ENCODE measurements at regions not wholly inside any gene's neighbourhood (a gene's known extent, or its start where the extent isn't known, plus 50 kb on each side); places are given as distances from the start of the nearest gene placed in this dataset.
"Not testable (repeated sequence)": the region's sequence is repeated elsewhere in the genome, so short reads cannot be mapped to it uniquely, and the experiment has no call there.

GRCh38 chr12:46965137-46965536, 114.3 kb upstream of the PCED1B start:
- H3K4me3 ChIP-seq (ENCODE audit: low read depth, poor library complexity, severe bottlenecking), result no peak overlapping the region
- intact Hi-C loops (cut with DNase I; ENCODE audit: low total_unique reads), result no loop called here
- TF ChIP-seq POLR2A (IDR thresholded peaks at IDR 0.05), result no peak
- no peak for TF ChIP-seq CTCF (IDR thresholded peaks at IDR 0.05)
- 76 to 85% methylated on average over 2 of the region's 2 CpGs for WGBS, 2 donors
- no peak for DNase-seq (ENCODE audit: low spot score in 2 of 2)

- DNase-seq (ENCODE audit: low spot score in 2 of 2), result no peak
- TF ChIP-seq POLR2A (IDR thresholded peaks at IDR 0.05) (no peak), CTCF (IDR thresholded peaks at IDR 0.05) (no peak)
- intact Hi-C loops (cut with DNase I; ENCODE audit: low total_unique reads), result no loop called here
- 88 to 97% methylated on average over 4 of the region's 4 CpGs for WGBS, 2 donors
- no peak overlapping the region for H3K4me3 ChIP-seq (ENCODE audit: low read depth, poor library complexity, severe bottlenecking)
Observed at GRCh38 chr12:46965880-46966279, 113.5 kb upstream of the PCED1B start.

GRCh38 chr12:46970636-46971035, 108.8 kb upstream of the PCED1B start:
- TF ChIP-seq CTCF (IDR thresholded peaks at IDR 0.05) (no peak), POLR2A (IDR thresholded peaks at IDR 0.05) (no peak)
- no peak for DNase-seq (ENCODE audit: low spot score in 2 of 2)
- WGBS, 2 donors, result 88 to 90% methylated on average over 5 of the region's 5 CpGs
- H3K4me3 ChIP-seq (ENCODE audit: low read depth, poor library complexity, severe bottlenecking), result no peak overlapping the region
- intact Hi-C loops (cut with DNase I; ENCODE audit: low total_unique reads), result no loop called here

GRCh38 chr12:46973937-46974336, 105.5 kb upstream of the PCED1B start:
- intact Hi-C loops (cut with DNase I; ENCODE audit: low total_unique reads); DNase-seq (ENCODE audit: low spot score in 2 of 2); H3K4me3 ChIP-seq (ENCODE audit: low read depth, poor library complexity, severe bottlenecking): not testable (repeated sequence)
- WGBS, 2 donors, result 85 to 89% methylated on average over 3 of the region's 3 CpGs

GRCh38 chr12:46977871-46978375, 101.5 kb upstream of the PCED1B start:
- intact Hi-C loops (cut with DNase I; ENCODE audit: low total_unique reads), result no loop called here
- no peak for TF ChIP-seq CTCF (IDR thresholded peaks at IDR 0.05)
- TF ChIP-seq POLR2A (IDR thresholded peaks at IDR 0.05), result no peak
- no peak for DNase-seq (ENCODE audit: low spot score in 2 of 2)
- 72 to 81% methylated on average over 1 of the region's 1 CpG for WGBS, 2 donors
- no peak overlapping the region for H3K4me3 ChIP-seq (ENCODE audit: low read depth, poor library complexity, severe bottlenecking)

GRCh38 chr12:46981622-46982021, 97.8 kb upstream of the PCED1B start:
- no peak for TF ChIP-seq POLR2A (IDR thresholded peaks at IDR 0.05)
- no peak for TF ChIP-seq CTCF (IDR thresholded peaks at IDR 0.05)
- intact Hi-C loops (cut with DNase I; ENCODE audit: low total_unique reads), result no loop called here
- DNase-seq (ENCODE audit: low spot score in 2 of 2), result no peak
- no peak overlapping the region for H3K4me3 ChIP-seq (ENCODE audit: low read depth, poor library complexity, severe bottlenecking)
- WGBS, 2 donors, result 65 to 76% methylated on average over 3 of the region's 3 CpGs
